HepG2 (cell line): ENCODE measurements at regions not wholly inside any gene's neighbourhood (a gene's known extent, or its start where the extent isn't known, plus 50 kb on each side); places are given as distances from the start of the nearest gene placed in this dataset.

Source experiments
- ATAC-seq: fragments of 200-7000 bp; cut with Tn5 transposase; 3 replicates; pipeline ENCODE4 v1.9.1; 2020; ENCODE audit warnings: mild to moderate bottlenecking, moderate library complexity
- BruUV-seq: library from RNA; stranded (reverse); fragments of 400-500 nt; replicated peaks from 2 replicates; lab custom pipeline; 2021; lab: Mats Ljungman, UMichigan
- CTCF ChIA-PET: fragments of 300-600 bp; formaldehyde crosslinking; extraction: SDS; loops from one replicate; lab custom pipeline; 2021; ENCODE audit warnings: low total read pairs, inconsistent platforms, low intra/inter-chr PET ratio; lab: Yijun Ruan, JAX
- POLR2A ChIA-PET: fragments of 350-600 bp; sonication (Branson Sonifier 250); formaldehyde crosslinking; loops from one replicate; lab custom pipeline; 2020; ENCODE audit warnings: antibody characterized with exemption, inconsistent platforms; lab: Yijun Ruan, JAX
- DNase-seq: peaks from one replicate; pipeline ENCODE4 v3.0.0-alpha.2; 2015; ENCODE audit warnings: low spot score
- FAIRE-seq: peaks from 3 replicates; lab custom pipeline; 2011; peaks lifted over from hg19 to GRCh38; lab: Jason Lieb, UNC
- H2AFZ ChIP-seq: one replicate; pipeline ENCODE4 v1.6.1; 2011; ENCODE audit warnings: low read length, inconsistent platforms
- H3K27ac ChIP-seq: fragments of 300-600 bp; 3 replicates; pipeline ENCODE4 v1.8.0; 2011; ENCODE audit warnings: mixed run types, mild to moderate bottlenecking, mixed read lengths, low read length, inconsistent platforms; ENCODE audit not compliant: insufficient read depth; ENCODE audit errors: extremely low read length
- H3K27me3 ChIP-seq, 2 experiments: fragments of 200-600 bp in 1 of 2; 2 replicates in 1 of 2; 3 replicates in 1 of 2; pipeline versions ENCODE4 v1.6.0 to v1.8.0; 2011; ENCODE audit warnings: low read length in 2 of 2, mild to moderate bottlenecking in 2 of 2, moderate library complexity in 2 of 2, inconsistent platforms in 1 of 2; ENCODE audit not compliant: insufficient read depth in 2 of 2, control insufficient read depth in 1 of 2
- H3K36me3 ChIP-seq, 2 experiments: fragments of 200-600 bp in 1 of 2; replicated peaks in 1 of 2; 2 replicates in 1 of 2; 3 replicates in 1 of 2; pipeline versions ENCODE4 v1.5.1 to v1.8.0; 2011; ENCODE audit warnings: low read length in 2 of 2, inconsistent platforms in 1 of 2; ENCODE audit not compliant: insufficient read depth in 2 of 2, control insufficient read depth in 1 of 2
- H3K4me1 ChIP-seq: 2 replicates; pipeline ENCODE4 v1.5.1; 2012; ENCODE audit warnings: low read length, inconsistent platforms; ENCODE audit not compliant: insufficient read depth
- H3K4me2 ChIP-seq: 2 replicates; pipeline ENCODE4 v1.6.0; 2011; ENCODE audit warnings: low read depth, low read length, inconsistent platforms
- H3K4me3 ChIP-seq, 3 experiments: fragments of 200-600 bp in 1 of 3; sonication (generic), shearing (Covaris generic) in 1 of 3; replicated peaks in 1 of 3; 2 replicates each; pipeline ENCODE4 v1.5.1; 2011 to 2016; ENCODE audit warnings: low read length in 3 of 3, inconsistent platforms in 2 of 3, low read depth in 2 of 3, mild to moderate bottlenecking in 2 of 3, control low read depth in 1 of 3, mixed read lengths in 1 of 3; ENCODE audit not compliant: insufficient read depth in 1 of 3
- H3K79me2 ChIP-seq: one replicate; pipeline ENCODE4 v1.6.1; 2011; ENCODE audit warnings: low read length, inconsistent platforms; ENCODE audit not compliant: insufficient read depth
- H3K9ac ChIP-seq: 2 replicates; pipeline ENCODE4 v1.6.0; 2011; ENCODE audit warnings: mild to moderate bottlenecking, low read depth, low read length, inconsistent platforms; ENCODE audit not compliant: insufficient read depth
- H3K9me3 ChIP-seq: 2 replicates; pipeline ENCODE4 v1.5.1; 2012; ENCODE audit warnings: mild to moderate bottlenecking, low read length
- H4K20me1 ChIP-seq: 2 replicates; pipeline ENCODE4 v1.6.0; 2011; ENCODE audit warnings: inconsistent platforms, mild to moderate bottlenecking, low read length, moderate library complexity; ENCODE audit not compliant: insufficient read depth
- AGO2 ChIP-seq: fragments of 200-400 bp; formaldehyde crosslinking; optimal IDR thresholded peaks from 2 replicates; pipeline ENCODE3; 2017; ENCODE audit warnings: mild to moderate bottlenecking, low read depth, low read length, moderate library complexity
- ARID4A ChIP-seq: sonication (generic); formaldehyde crosslinking; IDR thresholded peaks from 2 replicates; pipeline ENCODE4 v1.5.0; 2020; ENCODE audit warnings: mild to moderate bottlenecking, missing genetic modification reagents, borderline replicate concordance
- DBP ChIP-seq: sonication (generic); formaldehyde crosslinking; IDR thresholded peaks from 2 replicates; pipeline ENCODE4 v1.4.0; 2020; ENCODE audit warnings: missing genetic modification reagents; ENCODE audit errors: not compliant biosample characterization
- E2F1 ChIP-seq: sonication (generic); formaldehyde crosslinking; IDR thresholded peaks from 2 replicates; pipeline ENCODE4 v1.5.0; 2020; ENCODE audit warnings: missing genetic modification reagents
- ERF ChIP-seq: IDR thresholded peaks from 2 replicates; pipeline ENCODE4 v1.6.1; 2018; ENCODE audit warnings: missing biosample characterization, missing genetic modification reagents
- KAT7 ChIP-seq: IDR thresholded peaks from 2 replicates; pipeline ENCODE4 v1.6.1; 2018; ENCODE audit warnings: borderline replicate concordance, missing compliant biosample characterization
- TP53 ChIP-seq: sonication (generic); formaldehyde crosslinking; conservative IDR thresholded peaks from 2 replicates; pipeline ENCODE4 v1.4.0; 2020; ENCODE audit warnings: missing genetic modification reagents
- ZFP82 ChIP-seq: sonication (generic); formaldehyde crosslinking; IDR thresholded peaks from 2 replicates; pipeline ENCODE4 v1.5.1; 2020; ENCODE audit warnings: mild to moderate bottlenecking, missing genetic modification reagents, borderline replicate concordance
- ZNF563 ChIP-seq: sonication (generic); formaldehyde crosslinking; IDR thresholded peaks from 2 replicates; pipeline ENCODE4 v1.8.0; 2022; ENCODE audit warnings: mild to moderate bottlenecking, moderate library complexity, missing genetic modification reagents
- ZNF670 ChIP-seq: sonication (generic); formaldehyde crosslinking; IDR thresholded peaks from 2 replicates; pipeline ENCODE4 v1.8.0; 2022; ENCODE audit warnings: mild to moderate bottlenecking, missing genetic modification reagents, borderline replicate concordance
- WGBS: methylation state at CpG from one replicate; pipeline ENCODE4 v1.1.6; 2017; ENCODE audit warnings: low lambda C conversion rate; 5-methylcytosine and 5-hydroxymethylcytosine counted together
- in situ Hi-C: cut with HindIII; loops from 2 replicates; pipeline ENCODE4 v1.10.0; 2017; ENCODE audit warnings: low pct_unique_long_range_greater_than_20kb; ENCODE audit not compliant: extremely low pct_ligation_motif_present
- intact Hi-C: fragments of 100-400 bp; cut with micrococcal nuclease; formaldehyde crosslinking; loops from one replicate; pipeline ENCODE4 v1.10.0; 2022; ENCODE audit not compliant: unreplicated experiment
- TF ChIP-seq, protein P1 (sequence below): sonication (generic); formaldehyde crosslinking; IDR thresholded peaks from 2 replicates; pipeline ENCODE4 v1.8.0; 2022; ENCODE audit warnings: mild to moderate bottlenecking, missing genetic modification reagents, borderline replicate concordance
- TF ChIP-seq, protein P2 (sequence below): IDR thresholded peaks from 2 replicates; pipeline ENCODE4 v1.6.1; 2016; ENCODE audit warnings: low read depth, control low read depth

DNA sequence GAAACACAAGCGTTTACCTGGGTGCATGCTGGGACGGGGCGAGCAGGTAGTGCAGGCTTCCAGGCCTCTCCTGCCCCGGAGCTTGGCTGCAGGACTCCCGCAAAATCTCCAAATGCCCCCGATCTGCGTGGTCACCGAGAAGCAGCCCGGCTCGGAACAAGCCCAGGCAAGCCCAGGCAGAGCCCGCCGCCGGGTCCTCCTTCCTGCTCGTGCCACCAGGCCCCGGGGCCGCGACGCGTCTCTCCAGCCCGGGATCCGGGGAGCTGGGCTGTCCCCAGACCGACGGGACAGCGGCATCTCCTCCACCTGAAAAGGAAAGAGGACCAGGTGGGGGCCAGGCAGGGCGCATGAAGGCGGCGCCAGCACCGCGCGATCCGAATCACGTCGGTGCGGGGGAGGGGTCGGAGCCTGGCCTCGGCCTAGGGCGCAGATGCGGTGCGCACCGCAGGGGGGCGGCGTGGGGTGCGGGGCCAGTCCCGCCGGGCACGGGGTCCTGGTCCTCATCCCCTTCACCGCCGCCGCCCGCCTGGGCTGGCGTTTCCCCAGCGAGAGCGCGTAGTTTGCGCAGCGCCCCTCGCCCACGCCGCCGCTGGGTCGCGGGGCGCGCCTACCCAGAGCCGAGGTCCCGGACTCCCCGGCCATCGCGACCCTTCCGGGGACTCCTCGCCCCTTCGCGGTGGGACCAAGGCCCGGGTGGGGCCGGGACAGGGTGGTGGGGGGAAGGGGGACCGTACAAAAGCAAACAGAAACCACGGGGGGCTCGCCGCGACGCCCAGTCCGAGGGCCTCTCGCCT is 52.4 kb upstream of the H6PD start:
- in situ Hi-C loops, result no loop called here
- peaks cover 7 to 14% of the 10 kb centered on the region in 2 experiments; a peak in 3 of 5 replicates for H3K36me3 ChIP-seq
- FAIRE-seq, result no peak
- peaks cover 71% of the 10 kb centered on the region for H3K4me1 ChIP-seq
- H3K27me3 ChIP-seq, result no peaks in the 10 kb centered on the region; a peak in 1 of 5 replicates
- ATAC-seq, result peak; percentile 78
- peaks cover 52% of the 10 kb centered on the region for H3K79me2 ChIP-seq
- peak overlapping the region; percentile 90 for H3K4me2 ChIP-seq
- 4% methylated on average over 24 of the region's 83 CpGs for WGBS
- peak overlapping the region; percentile 94 for H3K9ac ChIP-seq
- H3K27ac ChIP-seq, result peak overlapping the region; percentile 92
- no TSS peak for BruUV-seq
- H2AFZ ChIP-seq, result no peak overlapping the region
- intact Hi-C loops, result loop anchor here (1.0 to 5.0 kb wide), 2 partner anchors 14 to 70 kb away; no protein-coding TSS in a partner anchor
- H3K9me3 ChIP-seq, result no peaks in the 10 kb centered on the region
- peak; percentile 53 for DNase-seq
- peaks cover 37% of the 10 kb centered on the region for H4K20me1 ChIP-seq
- CTCF ChIA-PET, result interaction anchor here (0.8 to 3.2 kb wide), 6 partner anchors 12 to 72 kb away, joined by 3 to 19 read pairs (median 6); no protein-coding TSS in a partner anchor
- peak overlapping the region; percentile 88 to 94 (median 92) for H3K4me3 ChIP-seq
- POLR2A ChIA-PET, result interaction anchor here (0.8 to 3.2 kb wide), 7 partner anchors 11 to 68 kb away, joined by 3 to 24 read pairs (median 6); no protein-coding TSS in a partner anchor
- TF ChIP-seq, protein P1, sequence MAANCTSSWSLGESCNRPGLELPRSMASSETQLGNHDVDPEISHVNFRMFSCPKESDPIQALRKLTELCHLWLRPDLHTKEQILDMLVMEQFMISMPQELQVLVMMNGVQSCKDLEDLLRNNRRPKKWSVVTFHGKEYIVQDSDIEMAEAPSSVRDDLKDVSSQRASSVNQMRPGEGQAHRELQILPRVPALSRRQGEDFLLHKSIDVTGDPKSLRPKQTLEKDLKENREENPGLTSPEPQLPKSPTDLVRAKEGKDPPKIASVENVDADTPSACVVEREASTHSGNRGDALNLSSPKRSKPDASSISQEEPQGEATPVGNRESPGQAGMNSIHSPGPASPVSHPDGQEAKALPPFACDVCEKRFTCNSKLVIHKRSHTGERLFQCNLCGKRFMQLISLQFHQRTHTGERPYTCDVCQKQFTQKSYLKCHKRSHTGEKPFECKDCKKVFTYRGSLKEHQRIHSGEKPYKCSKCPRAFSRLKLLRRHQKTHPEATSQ, result peak; percentile 47; the same call in 1 of the 2 replicates
- peak; percentile 52; the same call in 1 of the 2 replicates for TF ChIP-seq ARID4A (CRISPR knock-in tag)
- TF ChIP-seq KAT7, result peak; percentile 78; the same call in 1 of the 2 replicates
- TF ChIP-seq ZNF670 (CRISPR knock-in tag), result no peak
- TF ChIP-seq, protein P2, sequence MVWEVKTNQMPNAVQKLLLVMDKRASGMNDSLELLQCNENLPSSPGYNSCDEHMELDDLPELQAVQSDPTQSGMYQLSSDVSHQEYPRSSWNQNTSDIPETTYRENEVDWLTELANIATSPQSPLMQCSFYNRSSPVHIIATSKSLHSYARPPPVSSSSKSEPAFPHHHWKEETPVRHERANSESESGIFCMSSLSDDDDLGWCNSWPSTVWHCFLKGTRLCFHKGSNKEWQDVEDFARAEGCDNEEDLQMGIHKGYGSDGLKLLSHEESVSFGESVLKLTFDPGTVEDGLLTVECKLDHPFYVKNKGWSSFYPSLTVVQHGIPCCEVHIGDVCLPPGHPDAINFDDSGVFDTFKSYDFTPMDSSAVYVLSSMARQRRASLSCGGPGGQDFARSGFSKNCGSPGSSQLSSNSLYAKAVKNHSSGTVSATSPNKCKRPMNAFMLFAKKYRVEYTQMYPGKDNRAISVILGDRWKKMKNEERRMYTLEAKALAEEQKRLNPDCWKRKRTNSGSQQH, result 0 out of 2 replicates have a peak, but pooled peaks have one; percentile 50
- peak; percentile 25; the same call in 1 of the 2 replicates for TF ChIP-seq E2F1 (CRISPR knock-in tag)
- TF ChIP-seq DBP (CRISPR knock-in tag), result peak; percentile 3
- peak; percentile 74 for TF ChIP-seq AGO2
- TF ChIP-seq ZFP82 (CRISPR knock-in tag), result 0 out of 2 replicates have a peak, but pooled peaks have one; percentile 36
- TF ChIP-seq ERF (CRISPR knock-in tag), result peak; percentile 72; the same call in 1 of the 2 replicates
- peak; percentile 32; the same call in 1 of the 2 replicates for TF ChIP-seq ZNF563 (CRISPR knock-in tag)
- peak; percentile 99 for TF ChIP-seq TP53
